ENCODE measurements at regions not wholly inside any gene's neighbourhood (a gene's known extent, or its start where the extent isn't known, plus 50 kb on each side); places are given as distances from the start of the nearest gene placed in this dataset.

- H3K4me1 Mint-ChIP-seq, result no peaks in the 10 kb centered on the region
Observed at GRCh38 chr6:1020837-1021236, 291.1 kb upstream of the FOXQ1 start.

GRCh38 chr6:1020133-1020532 lies 291.8 kb upstream of the FOXQ1 start:
- Mint-ChIP-seq H3K36me3 (no peaks in the 10 kb centered on the region), H3K4me1 (no peaks in the 10 kb centered on the region), H3K4me3 (no peak overlapping the region), H3K9me3 (no peaks in the 10 kb centered on the region), H3K27me3 (peaks cover 8% of the 10 kb centered on the region), H3K27ac (no peak overlapping the region)
- ATAC-seq (ENCODE audit: low read depth), result no peak
- no peak for DNase-seq (ENCODE audit: low spot score in 2 of 2)

More at GRCh38 chr6:1020837-1021236, 291.1 kb upstream of the FOXQ1 start:
- ATAC-seq (ENCODE audit: low read depth) (no peak), DNase-seq (ENCODE audit: low spot score in 2 of 2) (no peak)
- peaks cover 9% of the 10 kb centered on the region for H3K27me3 Mint-ChIP-seq
- H3K9me3 Mint-ChIP-seq, result no peaks in the 10 kb centered on the region
- H3K27ac Mint-ChIP-seq, result no peak overlapping the region
- no peaks in the 10 kb centered on the region for H3K36me3 Mint-ChIP-seq
- H3K4me3 Mint-ChIP-seq, result no peak overlapping the region

GRCh38 chr6:1018041-1018440 lies 293.9 kb upstream of the FOXQ1 start:
- DNase-seq (ENCODE audit: low spot score in 2 of 2) (no peak), ATAC-seq (ENCODE audit: low read depth) (no peak)
- Mint-ChIP-seq H3K9me3 (no peaks in the 10 kb centered on the region), H3K4me1 (no peaks in the 10 kb centered on the region), H3K27ac (no peak overlapping the region), H3K4me3 (no peak overlapping the region), H3K27me3 (peaks cover 5% of the 10 kb centered on the region), H3K36me3 (no peaks in the 10 kb centered on the region)

- no peak overlapping the region for H3K27ac Mint-ChIP-seq
- H3K27me3 Mint-ChIP-seq, result peaks cover 10% of the 10 kb centered on the region
- ATAC-seq (ENCODE audit: low read depth), result no peak
- no peak for DNase-seq (ENCODE audit: low spot score in 2 of 2)
- no peaks in the 10 kb centered on the region for H3K4me1 Mint-ChIP-seq
- no peaks in the 10 kb centered on the region for H3K36me3 Mint-ChIP-seq
- no peak overlapping the region for H3K4me3 Mint-ChIP-seq
- no peaks in the 10 kb centered on the region for H3K9me3 Mint-ChIP-seq
Observed at GRCh38 chr6:1016329-1017302, 295.3 kb upstream of the FOXQ1 start.

- H3K27me3 Mint-ChIP-seq, result peaks cover 10% of the 10 kb centered on the region
- no peak overlapping the region for H3K27ac Mint-ChIP-seq
- DNase-seq (ENCODE audit: low spot score in 2 of 2), result no peak
- H3K9me3 Mint-ChIP-seq, result no peaks in the 10 kb centered on the region
- H3K36me3 Mint-ChIP-seq, result no peaks in the 10 kb centered on the region
- no peaks in the 10 kb centered on the region for H3K4me1 Mint-ChIP-seq
- H3K4me3 Mint-ChIP-seq, result no peak overlapping the region
- ATAC-seq (ENCODE audit: low read depth), result no peak
Observed at GRCh38 chr6:1015825-1016224, 296.1 kb upstream of the FOXQ1 start.

GRCh38 chr6:1014431-1014807 lies 297.5 kb upstream of the FOXQ1 start:
- Mint-ChIP-seq H3K36me3 (no peaks in the 10 kb centered on the region), H3K27ac (no peak overlapping the region), H3K4me3 (no peak overlapping the region), H3K9me3 (no peaks in the 10 kb centered on the region), H3K27me3 (peaks cover 12% of the 10 kb centered on the region), H3K4me1 (no peaks in the 10 kb centered on the region)
- no peak for ATAC-seq (ENCODE audit: low read depth)
- no peak for DNase-seq (ENCODE audit: low spot score in 2 of 2)

- DNase-seq (ENCODE audit: low spot score in 2 of 2) (no peak), ATAC-seq (ENCODE audit: low read depth) (no peak)
- H3K4me3 Mint-ChIP-seq, result no peak overlapping the region
- H3K9me3 Mint-ChIP-seq, result no peaks in the 10 kb centered on the region
- H3K36me3 Mint-ChIP-seq, result no peaks in the 10 kb centered on the region
- no peak overlapping the region for H3K27ac Mint-ChIP-seq
- no peaks in the 10 kb centered on the region for H3K4me1 Mint-ChIP-seq
- H3K27me3 Mint-ChIP-seq, result peaks cover 12% of the 10 kb centered on the region
Observed at GRCh38 chr6:1013656-1014430, 298.1 kb upstream of the FOXQ1 start.

GRCh38 chr6:1009103-1009502 lies 302.8 kb upstream of the FOXQ1 start:
- Mint-ChIP-seq H3K4me1 (no peaks in the 10 kb centered on the region), H3K4me3 (no peak overlapping the region), H3K27me3 (peaks cover 15% of the 10 kb centered on the region), H3K27ac (no peak overlapping the region), H3K36me3 (no peaks in the 10 kb centered on the region), H3K9me3 (no peaks in the 10 kb centered on the region)
- DNase-seq (ENCODE audit: low spot score in 2 of 2) (no peak), ATAC-seq (ENCODE audit: low read depth) (no peak)

GRCh38 chr6:1007159-1007558 lies 304.7 kb upstream of the FOXQ1 start:
- Mint-ChIP-seq H3K4me3 (no peak overlapping the region), H3K27ac (no peak overlapping the region), H3K4me1 (peaks cover 2% of the 10 kb centered on the region), H3K36me3 (no peaks in the 10 kb centered on the region), H3K9me3 (peaks cover 2% of the 10 kb centered on the region), H3K27me3 (peaks cover 18% of the 10 kb centered on the region)
- ATAC-seq (ENCODE audit: low read depth), result no peak
- no peak for DNase-seq (ENCODE audit: low spot score in 2 of 2)

GRCh38 chr6:1004885-1005630 lies 306.8 kb upstream of the FOXQ1 start:
- Mint-ChIP-seq H3K27me3 (peaks cover 14% of the 10 kb centered on the region), H3K4me1 (peaks cover 2% of the 10 kb centered on the region), H3K9me3 (peaks cover 2% of the 10 kb centered on the region), H3K4me3 (no peak overlapping the region), H3K36me3 (no peaks in the 10 kb centered on the region), H3K27ac (no peak overlapping the region)
- no peak for ATAC-seq (ENCODE audit: low read depth)
- no peak for DNase-seq (ENCODE audit: low spot score in 2 of 2)

- H3K4me1 Mint-ChIP-seq, result peaks cover 2% of the 10 kb centered on the region
- no peak for ATAC-seq (ENCODE audit: low read depth)
- H3K9me3 Mint-ChIP-seq, result peaks cover 2% of the 10 kb centered on the region
- H3K36me3 Mint-ChIP-seq, result no peaks in the 10 kb centered on the region
- H3K27me3 Mint-ChIP-seq, result peaks cover 14% of the 10 kb centered on the region
- DNase-seq (ENCODE audit: low spot score in 2 of 2), result no peak
- H3K4me3 Mint-ChIP-seq, result no peak overlapping the region
- no peak overlapping the region for H3K27ac Mint-ChIP-seq
Observed at GRCh38 chr6:1003394-1004160, 308.3 kb upstream of the FOXQ1 start.

- ATAC-seq (ENCODE audit: low read depth), result no peak
- no peak for DNase-seq (ENCODE audit: low spot score in 2 of 2)
- no peak overlapping the region for H3K4me3 Mint-ChIP-seq
- H3K9me3 Mint-ChIP-seq, result peaks cover 2% of the 10 kb centered on the region
- H3K27me3 Mint-ChIP-seq, result peaks cover 14% of the 10 kb centered on the region
- H3K27ac Mint-ChIP-seq, result no peak overlapping the region
- H3K36me3 Mint-ChIP-seq, result no peaks in the 10 kb centered on the region
- peaks cover 2% of the 10 kb centered on the region for H3K4me1 Mint-ChIP-seq
Observed at GRCh38 chr6:1002989-1003388, 308.9 kb upstream of the FOXQ1 start.

- H3K27me3 Mint-ChIP-seq, result peaks cover 17% of the 10 kb centered on the region
- ATAC-seq (ENCODE audit: low read depth), result no peak
- H3K27ac Mint-ChIP-seq, result no peak overlapping the region
- H3K36me3 Mint-ChIP-seq, result no peaks in the 10 kb centered on the region
- H3K9me3 Mint-ChIP-seq, result peaks cover 2% of the 10 kb centered on the region
- peaks cover 2% of the 10 kb centered on the region for H3K4me1 Mint-ChIP-seq
- DNase-seq (ENCODE audit: low spot score in 2 of 2), result no peak
- H3K4me3 Mint-ChIP-seq, result no peak overlapping the region
Observed at GRCh38 chr6:1001655-1002349, 308.9 kb upstream of the EXOC2 start.

Measured in memory B cell (primary cell).